ENCODE measurements at regions not wholly inside any gene's neighbourhood (a gene's known extent, or its start where the extent isn't known, plus 50 kb on each side); places are given as distances from the start of the nearest gene placed in this dataset.

DNA sequence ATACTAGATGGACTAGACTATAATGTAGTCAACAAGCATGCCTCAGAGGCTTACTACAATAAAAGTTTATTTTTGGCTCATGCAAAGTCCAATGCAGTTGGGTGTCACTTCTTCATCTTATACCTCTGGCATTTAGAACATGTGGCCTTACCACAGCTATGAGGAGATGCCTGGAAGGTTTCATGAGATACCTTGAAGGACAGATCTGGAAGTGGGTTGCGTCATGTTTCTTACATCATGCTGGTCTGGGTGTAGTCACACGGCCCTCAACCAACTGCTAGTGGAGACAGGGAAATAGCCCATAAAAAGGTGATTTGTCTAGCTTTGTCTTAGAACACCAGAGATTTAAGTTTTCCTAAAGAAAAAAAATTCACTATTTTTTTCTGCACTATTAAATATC lies 91.7 kb upstream of the MMADHC start:
- TF ChIP-seq, protein P1, sequence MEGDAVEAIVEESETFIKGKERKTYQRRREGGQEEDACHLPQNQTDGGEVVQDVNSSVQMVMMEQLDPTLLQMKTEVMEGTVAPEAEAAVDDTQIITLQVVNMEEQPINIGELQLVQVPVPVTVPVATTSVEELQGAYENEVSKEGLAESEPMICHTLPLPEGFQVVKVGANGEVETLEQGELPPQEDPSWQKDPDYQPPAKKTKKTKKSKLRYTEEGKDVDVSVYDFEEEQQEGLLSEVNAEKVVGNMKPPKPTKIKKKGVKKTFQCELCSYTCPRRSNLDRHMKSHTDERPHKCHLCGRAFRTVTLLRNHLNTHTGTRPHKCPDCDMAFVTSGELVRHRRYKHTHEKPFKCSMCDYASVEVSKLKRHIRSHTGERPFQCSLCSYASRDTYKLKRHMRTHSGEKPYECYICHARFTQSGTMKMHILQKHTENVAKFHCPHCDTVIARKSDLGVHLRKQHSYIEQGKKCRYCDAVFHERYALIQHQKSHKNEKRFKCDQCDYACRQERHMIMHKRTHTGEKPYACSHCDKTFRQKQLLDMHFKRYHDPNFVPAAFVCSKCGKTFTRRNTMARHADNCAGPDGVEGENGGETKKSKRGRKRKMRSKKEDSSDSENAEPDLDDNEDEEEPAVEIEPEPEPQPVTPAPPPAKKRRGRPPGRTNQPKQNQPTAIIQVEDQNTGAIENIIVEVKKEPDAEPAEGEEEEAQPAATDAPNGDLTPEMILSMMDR (IDR thresholded peaks at IDR 0.05; ENCODE audit: unreplicated experiment) = no peak
- Mint-ChIP-seq H3K36me3 (ENCODE audit: insufficient read depth) (peaks cover 6% of the 10 kb centered on the region), H3K4me1 (ENCODE audit: low read depth) (peaks cover 28% of the 10 kb centered on the region), H3K9me3 (ENCODE audit: low read depth) (peaks cover 18% of the 10 kb centered on the region), H3K27me3 (no peaks in the 10 kb centered on the region), H3K27ac (no peak overlapping the region), H3K4me3 (ENCODE audit: low read depth) (no peak overlapping the region)
- no peak for DNase-seq (ENCODE audit: low spot score, unreplicated experiment)

- TF ChIP-seq, protein P1 (IDR thresholded peaks at IDR 0.05; ENCODE audit: unreplicated experiment) = no peak
- H3K4me1 Mint-ChIP-seq (ENCODE audit: low read depth) = peaks cover 28% of the 10 kb centered on the region
- no peaks in the 10 kb centered on the region for H3K27me3 Mint-ChIP-seq
- no peak overlapping the region for H3K27ac Mint-ChIP-seq
- H3K9me3 Mint-ChIP-seq (ENCODE audit: low read depth) = peaks cover 28% of the 10 kb centered on the region
- peaks cover 13% of the 10 kb centered on the region for H3K36me3 Mint-ChIP-seq (ENCODE audit: insufficient read depth)
- no peak overlapping the region for H3K4me3 Mint-ChIP-seq (ENCODE audit: low read depth)
- DNase-seq (ENCODE audit: low spot score, unreplicated experiment) = no peak
Observed at GRCh38 chr2:149677416-149677815, 89.8 kb upstream of the MMADHC start.

- H3K27ac Mint-ChIP-seq = no peak overlapping the region
- no peaks in the 10 kb centered on the region for H3K4me1 Mint-ChIP-seq (ENCODE audit: low read depth)
- H3K4me3 Mint-ChIP-seq (ENCODE audit: low read depth) = no peak overlapping the region
- no peak for DNase-seq (ENCODE audit: low spot score, unreplicated experiment)
- peaks cover 9% of the 10 kb centered on the region for H3K36me3 Mint-ChIP-seq (ENCODE audit: insufficient read depth)
- no peaks in the 10 kb centered on the region for H3K27me3 Mint-ChIP-seq
- peaks cover 20% of the 10 kb centered on the region for H3K9me3 Mint-ChIP-seq (ENCODE audit: low read depth)
- TF ChIP-seq, protein P1 (IDR thresholded peaks at IDR 0.05; ENCODE audit: unreplicated experiment) = no peak
Observed at GRCh38 chr2:149670086-149670485, 82.5 kb upstream of the MMADHC start.

DNA sequence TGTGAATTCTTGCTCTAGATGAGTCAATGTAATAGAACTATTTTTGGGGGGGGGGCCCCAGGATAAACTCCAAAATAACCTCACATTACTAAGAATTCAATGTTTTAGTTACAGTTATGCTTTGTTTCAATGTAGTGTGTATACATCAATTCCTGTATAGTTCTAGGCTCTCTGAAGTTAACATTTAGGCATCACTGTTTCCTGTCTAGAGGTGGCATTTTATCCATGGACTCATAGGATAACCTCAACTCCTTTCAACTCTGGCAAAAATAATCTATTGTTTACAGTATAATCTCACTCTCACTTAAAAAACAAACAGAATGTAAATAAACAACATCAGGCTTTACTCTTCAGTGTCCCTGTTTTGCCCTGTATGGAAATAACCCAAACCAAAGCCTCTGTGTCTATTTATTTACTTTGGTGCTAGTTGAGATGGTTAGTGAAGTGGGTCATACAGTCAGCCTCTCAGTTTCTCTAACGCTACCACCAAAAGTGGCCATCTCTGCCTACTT lies 79.3 kb upstream of the MMADHC start:
- no peaks in the 10 kb centered on the region for H3K27me3 Mint-ChIP-seq
- peaks cover 4% of the 10 kb centered on the region for H3K9me3 Mint-ChIP-seq (ENCODE audit: low read depth)
- peaks cover 2% of the 10 kb centered on the region for H3K36me3 Mint-ChIP-seq (ENCODE audit: insufficient read depth)
- H3K4me3 Mint-ChIP-seq (ENCODE audit: low read depth) = no peak overlapping the region
- H3K27ac Mint-ChIP-seq = no peak overlapping the region
- DNase-seq (ENCODE audit: low spot score, unreplicated experiment) = no peak
- TF ChIP-seq, protein P1 (IDR thresholded peaks at IDR 0.05; ENCODE audit: unreplicated experiment) = no peak
- H3K4me1 Mint-ChIP-seq (ENCODE audit: low read depth) = no peaks in the 10 kb centered on the region

- DNase-seq (ENCODE audit: low spot score, unreplicated experiment) = no peak
- Mint-ChIP-seq H3K9me3 (ENCODE audit: low read depth) (peaks cover 3% of the 10 kb centered on the region), H3K36me3 (ENCODE audit: insufficient read depth) (peaks cover 2% of the 10 kb centered on the region), H3K27ac (no peak overlapping the region), H3K27me3 (no peaks in the 10 kb centered on the region), H3K4me3 (ENCODE audit: low read depth) (no peak overlapping the region), H3K4me1 (ENCODE audit: low read depth) (no peaks in the 10 kb centered on the region)
- TF ChIP-seq, protein P1 (IDR thresholded peaks at IDR 0.05; ENCODE audit: unreplicated experiment) = no peak
Observed at GRCh38 chr2:149664896-149665295, 77.3 kb upstream of the MMADHC start.
